Mesodermal cell (in vitro differentiated cells): ENCODE measurements at regions not wholly inside any gene's neighbourhood (a gene's known extent, or its start where the extent isn't known, plus 50 kb on each side); places are given as distances from the start of the nearest gene placed in this dataset.
"Not testable (repeated sequence)": the region's sequence is repeated elsewhere in the genome, so short reads cannot be mapped to it uniquely, and the experiment has no call there.

ENCODE experiments used
- H3K27ac ChIP-seq: 2 replicates; pipeline ENCODE4 v1.7.0; 2013; ENCODE audit warnings: mild to moderate bottlenecking, low read depth, low read length, moderate library complexity; ENCODE audit not compliant: severe bottlenecking
- H3K36me3 ChIP-seq: 2 replicates; pipeline ENCODE4 v1.7.1; 2013; ENCODE audit warnings: mild to moderate bottlenecking, low read length, moderate library complexity; ENCODE audit not compliant: control insufficient read depth, insufficient read depth
- H3K4me1 ChIP-seq: one replicate; pipeline ENCODE4 v1.7.1; 2013; ENCODE audit warnings: mild to moderate bottlenecking, low read length; ENCODE audit not compliant: insufficient read depth, control insufficient read depth, poor library complexity, severe bottlenecking
- H3K4me3 ChIP-seq: 2 replicates; pipeline ENCODE4 v1.7.0; 2013; ENCODE audit warnings: low read length, control low read depth, mild to moderate bottlenecking; ENCODE audit not compliant: insufficient read depth, poor library complexity, severe bottlenecking; ENCODE audit errors: extremely low read depth
- H3K9me3 ChIP-seq: 2 replicates; pipeline ENCODE4 v1.7.1; 2013; ENCODE audit warnings: mild to moderate bottlenecking, low read length, moderate library complexity; ENCODE audit not compliant: control insufficient read depth
- WGBS, 2 experiments: methylation state at CpG; one replicate each; pipeline ENCODE4 v1.1.5; 2013; ENCODE audit warnings: missing lambda C conversion rate in 2 of 2; ENCODE audit not compliant: insufficient coverage in 2 of 2; 5-methylcytosine and 5-hydroxymethylcytosine counted together

DNA sequence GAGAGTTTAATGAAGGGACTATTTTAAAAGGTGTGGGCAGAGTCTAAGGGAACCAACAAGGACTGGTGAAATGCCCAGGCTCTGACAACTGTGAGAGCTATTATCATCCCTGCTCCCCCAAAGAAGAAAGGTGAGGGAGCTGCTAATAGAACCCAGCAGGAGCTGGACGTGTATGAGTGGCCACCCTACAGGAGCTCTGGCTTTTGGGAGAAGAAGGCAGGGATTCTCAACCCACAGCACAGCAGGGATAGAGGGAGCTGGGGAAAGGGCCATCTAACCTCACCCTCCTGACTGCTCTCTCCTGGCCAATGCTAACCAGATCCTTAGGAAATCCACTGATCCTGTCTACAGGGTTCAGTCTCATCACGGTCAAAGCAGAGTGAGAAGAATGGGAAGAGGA lies 57.1 kb downstream of the GRIN2B start:
- Histone ChIP-seq H3K36me3 (no peaks in the 10 kb centered on the region), H3K4me1 (no peaks in the 10 kb centered on the region), H3K27ac (no peak overlapping the region), H3K4me3 (no peak overlapping the region), H3K9me3 (no peaks in the 10 kb centered on the region)
- no CpG with 5 or more reads among the region's 2 CpGs for WGBS, 2 experiments

DNA sequence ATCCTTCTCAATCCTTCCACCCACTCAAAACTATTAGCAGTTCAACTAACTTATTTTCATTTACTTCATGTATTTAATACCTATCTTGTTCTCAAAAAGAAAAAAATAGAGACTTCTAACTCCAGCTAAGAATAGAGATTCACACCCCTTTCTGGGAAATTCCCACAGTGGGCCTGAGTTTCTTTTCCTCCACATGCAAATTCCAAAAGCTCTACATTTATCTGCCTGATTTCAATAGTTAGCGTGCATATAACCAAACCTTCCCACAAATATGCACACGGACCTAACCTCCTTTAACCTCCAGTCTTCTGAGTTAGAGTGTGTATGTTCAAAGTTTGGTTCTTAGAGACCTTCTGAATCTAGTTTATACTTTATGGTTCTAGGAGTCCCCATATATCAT lies 62.5 kb downstream of the GRIN2B start:
- WGBS, 2 experiments: no CpG with 5 or more reads among the region's 2 CpGs

DNA sequence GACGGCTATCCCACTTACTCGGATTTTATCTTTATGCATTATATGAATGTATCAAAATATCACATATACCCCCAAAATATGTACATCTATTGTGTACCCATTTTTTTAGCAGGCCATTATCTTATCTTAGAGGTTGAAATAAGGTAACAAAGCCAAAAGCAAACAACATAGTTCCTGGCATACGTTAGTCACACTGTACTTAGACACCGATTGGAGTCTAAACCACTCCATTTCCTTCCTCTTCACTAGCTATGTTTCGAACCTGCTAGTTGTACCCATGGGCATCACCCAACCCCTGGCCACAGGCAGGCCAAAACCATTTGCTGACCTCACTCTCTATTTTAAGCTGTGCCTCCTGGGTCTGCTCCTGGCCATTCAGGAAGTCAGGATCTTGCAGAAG lies 66.3 kb downstream of the GRIN2B start:
- Histone ChIP-seq H3K9me3 (no peaks in the 10 kb centered on the region), H3K4me1 (no peaks in the 10 kb centered on the region), H3K27ac (no peak overlapping the region), H3K4me3 (no peak overlapping the region), H3K36me3 (no peaks in the 10 kb centered on the region)
- WGBS, 2 experiments: 89 to 95% methylated on average over 3 of the region's 5 CpGs

More for the DNA sequence above, 62.5 kb downstream of the GRIN2B start:
- no peaks in the 10 kb centered on the region for H3K9me3 ChIP-seq
- no peaks in the 10 kb centered on the region for H3K36me3 ChIP-seq
- no peaks in the 10 kb centered on the region for H3K4me1 ChIP-seq
- H3K4me3 ChIP-seq: no peak overlapping the region
- no peak overlapping the region for H3K27ac ChIP-seq

DNA sequence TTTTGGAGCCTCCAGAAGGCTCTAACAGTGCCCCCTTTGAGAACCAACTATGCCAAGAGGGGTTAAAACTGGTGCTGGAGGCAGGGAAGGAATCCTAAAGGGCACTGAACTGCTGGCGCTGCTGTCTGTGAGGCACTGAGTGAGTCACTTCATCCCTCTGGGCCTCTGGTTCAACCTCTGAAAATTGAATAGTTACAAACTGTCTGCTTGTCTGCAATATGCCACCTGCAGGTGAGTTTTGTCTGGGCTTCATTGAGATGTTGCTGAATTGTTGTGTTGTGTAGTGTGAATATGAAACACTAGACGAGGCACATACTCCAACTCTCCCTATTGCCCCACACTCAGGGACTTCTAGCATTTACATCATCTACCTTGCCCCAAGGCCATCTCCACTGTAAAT lies 68.0 kb downstream of the GRIN2B start:
- WGBS, 2 experiments: 70 to 100% methylated on average over 1 of the region's 2 CpGs
- Histone ChIP-seq H3K4me3 (no peak overlapping the region), H3K27ac (no peak overlapping the region), H3K9me3 (no peaks in the 10 kb centered on the region), H3K36me3 (no peaks in the 10 kb centered on the region), H3K4me1 (no peaks in the 10 kb centered on the region)

DNA sequence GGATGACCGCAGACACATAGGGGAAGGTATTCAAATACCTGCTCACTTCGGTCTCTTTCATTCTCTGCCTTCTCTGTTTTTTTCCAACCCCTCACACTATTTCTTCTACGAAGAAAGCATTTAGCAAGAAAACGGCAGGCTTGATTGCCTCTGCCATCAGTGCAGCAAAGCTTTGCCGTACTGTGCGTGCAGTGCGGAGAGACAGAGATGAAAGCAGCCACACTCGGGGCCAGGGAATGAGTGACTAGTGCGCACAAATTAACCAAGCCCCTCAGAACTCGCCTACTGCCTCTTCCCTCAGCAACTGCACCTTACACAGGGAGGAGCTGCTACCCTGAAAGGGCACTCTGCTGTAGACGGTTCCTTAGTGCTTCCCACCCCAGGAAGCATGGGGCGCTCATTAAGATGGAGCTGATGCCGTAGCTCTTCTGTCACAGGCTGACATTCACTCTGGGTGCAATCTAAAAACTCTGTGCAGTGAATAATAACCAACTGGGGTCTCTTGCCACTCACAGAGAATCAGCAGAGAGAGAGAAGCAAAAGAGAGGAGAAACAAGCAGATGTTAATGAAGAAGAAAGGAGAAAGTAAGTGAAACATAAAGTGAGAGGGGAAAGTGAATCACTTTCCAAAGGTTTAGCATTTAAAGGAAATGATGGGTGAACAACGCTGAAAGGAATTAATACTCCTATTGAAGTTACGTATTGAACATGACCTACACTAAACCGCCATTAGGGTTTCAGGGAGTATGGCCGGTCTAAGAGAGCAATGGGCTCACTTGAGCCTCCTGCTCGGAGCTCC lies 69.4 kb downstream of the GRIN2B start:
- H3K27ac ChIP-seq: no peak overlapping the region
- H3K9me3 ChIP-seq: no peaks in the 10 kb centered on the region
- 89 to 90% methylated on average over 15 to 18 of the region's 18 CpGs for WGBS, 2 experiments
- H3K4me1 ChIP-seq: no peaks in the 10 kb centered on the region
- no peaks in the 10 kb centered on the region for H3K36me3 ChIP-seq
- no peak overlapping the region for H3K4me3 ChIP-seq

DNA sequence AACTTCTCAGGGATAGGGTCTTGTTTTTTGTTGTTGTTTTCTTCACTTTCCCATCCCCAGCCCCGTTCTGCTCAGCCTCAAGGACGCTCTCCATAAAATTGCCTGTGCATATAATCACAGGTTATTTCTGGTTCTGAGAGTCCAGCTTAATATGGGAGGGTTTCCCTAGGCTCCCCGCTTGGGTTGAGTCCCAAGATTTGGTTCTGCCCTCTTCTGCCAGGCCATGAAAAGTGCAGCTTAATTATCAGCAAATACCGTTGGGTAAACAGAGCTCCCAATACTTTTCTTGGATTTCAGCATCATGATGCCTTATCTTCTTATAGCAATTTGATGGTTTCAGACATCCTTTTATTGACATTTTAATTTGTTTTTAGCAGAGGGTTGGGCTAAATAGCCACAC lies 75.6 kb downstream of the GRIN2B start:
- Histone ChIP-seq H3K27ac (no peak overlapping the region), H3K36me3 (no peaks in the 10 kb centered on the region), H3K4me3 (no peak overlapping the region), H3K9me3 (peaks cover 3% of the 10 kb centered on the region), H3K4me1 (no peaks in the 10 kb centered on the region)
- WGBS, 2 experiments: 80 to 100% methylated on average over 1 of the region's 4 CpGs

DNA sequence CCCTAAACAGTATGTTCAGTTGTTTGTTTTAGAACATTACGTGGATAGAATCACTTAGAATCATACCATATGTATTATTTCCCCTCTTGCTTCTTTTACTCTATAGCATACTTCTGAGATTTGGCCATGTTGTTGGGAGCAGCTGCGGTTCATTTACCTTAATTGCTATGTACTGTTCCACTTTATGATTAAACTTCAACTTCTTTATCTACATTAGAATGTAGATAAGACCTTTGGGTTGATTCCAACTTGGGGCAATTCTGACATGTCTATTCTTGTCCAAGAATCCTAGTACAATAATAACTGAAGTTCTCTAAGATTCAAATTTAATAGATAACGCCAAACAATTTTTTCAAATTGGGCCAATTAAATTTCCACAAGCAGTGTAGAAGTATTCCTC lies 80.7 kb downstream of the GRIN2B start:
- no peak overlapping the region for H3K27ac ChIP-seq
- WGBS, 2 experiments: no CpG with 5 or more reads among the region's 3 CpGs
- H3K36me3 ChIP-seq: no peaks in the 10 kb centered on the region
- H3K4me1 ChIP-seq: no peaks in the 10 kb centered on the region
- H3K9me3 ChIP-seq: peaks cover 3% of the 10 kb centered on the region
- no peak overlapping the region for H3K4me3 ChIP-seq

DNA sequence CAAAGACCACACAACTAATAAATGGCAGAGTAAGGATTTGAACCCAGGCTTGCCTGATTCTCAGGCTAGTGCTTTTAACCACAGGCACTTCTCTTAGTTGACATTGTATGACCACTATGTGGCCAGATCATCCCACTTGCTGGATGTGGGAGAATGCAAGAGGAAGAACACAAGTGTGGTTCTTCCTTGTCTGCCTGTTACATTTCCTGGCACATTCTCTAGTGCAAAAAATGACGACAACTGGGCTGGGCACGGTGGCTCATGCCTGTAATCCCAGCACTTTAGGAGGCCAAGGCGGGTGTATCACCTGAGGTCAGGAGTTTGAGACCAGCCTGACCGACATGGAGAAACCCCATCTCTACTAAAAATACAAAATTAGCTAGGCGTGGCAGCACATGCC lies 83.0 kb downstream of the GRIN2B start:
- H3K27ac ChIP-seq, H3K36me3 ChIP-seq, H3K9me3 ChIP-seq, H3K4me1 ChIP-seq, H3K4me3 ChIP-seq: not testable (repeated sequence)
- 86 to 90% methylated on average over 2 to 3 of the region's 5 CpGs for WGBS, 2 experiments

DNA sequence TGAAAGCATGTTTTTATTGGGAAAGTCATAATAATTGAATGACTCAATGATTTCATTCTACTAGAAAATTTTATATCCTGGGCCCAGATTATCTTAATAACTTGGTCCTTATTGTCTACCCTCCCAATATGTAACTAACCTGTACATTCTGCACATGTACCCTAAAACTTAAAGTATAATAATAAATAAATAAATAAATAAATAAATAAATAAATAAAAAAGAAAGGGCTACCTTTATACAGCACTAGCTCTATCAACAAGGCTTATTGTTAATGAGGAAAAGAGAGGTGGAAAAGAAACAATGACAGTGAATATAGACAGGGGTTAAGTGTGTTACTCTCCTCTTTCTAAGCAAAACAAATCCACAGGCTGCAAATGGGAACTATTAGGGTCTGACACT lies 83.6 kb downstream of the GRIN2B start:
- Histone ChIP-seq H3K4me1 (no peaks in the 10 kb centered on the region), H3K36me3 (no peaks in the 10 kb centered on the region), H3K9me3 (no peaks in the 10 kb centered on the region), H3K27ac (no peak overlapping the region), H3K4me3 (no peak overlapping the region)

DNA sequence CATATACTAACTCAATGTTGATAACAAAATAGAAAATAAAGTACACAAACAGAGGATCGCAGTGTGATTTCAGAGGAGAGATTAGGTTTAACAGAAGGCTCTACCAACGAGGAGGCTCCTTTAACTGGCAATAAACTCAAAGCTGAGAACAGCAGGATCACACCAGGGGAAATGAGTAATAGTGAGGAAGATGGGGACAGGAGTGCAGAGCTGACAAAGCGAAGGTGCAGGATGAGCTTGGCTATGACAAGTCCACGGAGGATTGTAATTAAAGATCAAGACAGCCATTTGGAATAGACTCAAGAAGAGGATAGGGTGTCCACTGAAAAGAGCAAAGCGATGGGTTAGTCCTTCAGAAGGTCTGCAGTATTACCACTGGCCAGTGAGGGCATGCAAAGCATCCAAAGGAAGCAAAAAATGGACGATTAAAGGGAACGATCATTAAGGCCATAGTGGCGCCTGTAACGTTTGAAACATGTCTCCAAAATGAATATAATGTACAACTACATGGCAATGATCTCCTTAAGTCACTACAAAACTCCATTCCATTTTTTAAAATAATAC lies 85.3 kb downstream of the GRIN2B start:
- H3K4me1 ChIP-seq: no peaks in the 10 kb centered on the region
- WGBS, 2 experiments: 85 to 91% methylated on average over 5 to 9 of the region's 9 CpGs
- H3K27ac ChIP-seq: no peak overlapping the region
- no peaks in the 10 kb centered on the region for H3K36me3 ChIP-seq
- H3K9me3 ChIP-seq: no peaks in the 10 kb centered on the region
- no peak overlapping the region for H3K4me3 ChIP-seq

DNA sequence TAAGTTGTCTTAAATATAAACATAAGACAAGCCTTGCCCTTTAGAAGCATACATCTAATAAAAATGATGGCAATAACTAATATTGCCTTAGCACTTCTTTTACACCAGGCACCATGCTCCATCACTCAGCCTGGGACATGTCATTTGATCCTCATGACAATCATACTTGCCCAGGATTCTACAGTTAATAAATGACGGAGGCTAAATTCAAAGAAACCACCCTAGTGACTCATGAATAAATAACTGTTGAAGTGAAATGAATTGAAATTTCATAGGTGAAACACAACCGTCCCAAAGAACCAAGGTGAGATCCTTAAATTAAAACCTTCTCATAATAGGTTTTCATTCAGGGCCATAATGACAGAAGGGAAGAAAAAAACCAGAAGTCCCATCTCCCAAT lies 89.5 kb downstream of the GRIN2B start:
- no peaks in the 10 kb centered on the region for H3K36me3 ChIP-seq

More for the DNA sequence above, 89.5 kb downstream of the GRIN2B start:
- Histone ChIP-seq H3K4me1 (no peaks in the 10 kb centered on the region), H3K27ac (no peak overlapping the region), H3K4me3 (no peak overlapping the region), H3K9me3 (no peaks in the 10 kb centered on the region)
- no CpG with 5 or more reads among the region's 2 CpGs for WGBS, 2 experiments
